PC-3 (cell line): ENCODE measurements at regions not wholly inside any gene's neighbourhood (a gene's known extent, or its start where the extent isn't known, plus 50 kb on each side); places are given as distances from the start of the nearest gene placed in this dataset.

Experiments used
- ATAC-seq: fragments of 200-7000 bp; cut with Tn5 transposase; 2 replicates; pipeline ENCODE4 v1.9.1; 2020; ENCODE audit warnings: mild to moderate bottlenecking, moderate library complexity
- BruUV-seq: library from RNA; stranded (reverse); fragments of 400-500 nt; replicated peaks from 2 replicates; lab custom pipeline; 2021; lab: Mats Ljungman, UMichigan
- CTCF ChIA-PET: fragments of 300-600 bp; sonication (Branson Sonifier 250); formaldehyde crosslinking; loops from one replicate; lab custom pipeline; 2022; ENCODE audit warnings: antibody characterized with exemption; lab: Charles Lee
- POLR2A ChIA-PET: fragments of 300-600 bp; sonication (Branson Sonifier 250); formaldehyde crosslinking; loops from one replicate; lab custom pipeline; 2022; ENCODE audit warnings: antibody characterized with exemption; ENCODE audit not compliant: unreplicated experiment; lab: Charles Lee
- DNase-seq: peaks from one replicate; pipeline ENCODE4 v3.0.0-alpha.2; 2015
- H2AFZ ChIP-seq: fragments of 300-600 bp; sonication (generic); 2 replicates; pipeline ENCODE4 v1.6.0; 2016; ENCODE audit warnings: antibody characterized with exemption, low read length
- H3F3A ChIP-seq: fragments of 300-600 bp; sonication (generic); one replicate; pipeline ENCODE4 v1.6.0; 2017; ENCODE audit warnings: antibody characterized with exemption, low read length, control low read depth, mild to moderate bottlenecking; ENCODE audit not compliant: unreplicated experiment
- H3K27ac ChIP-seq: fragments of 300-600 bp; sonication (generic); 2 replicates; pipeline ENCODE4 v1.5.1; 2016; ENCODE audit warnings: mild to moderate bottlenecking, low read length
- H3K27me3 ChIP-seq: fragments of 300-600 bp; sonication (generic); 2 replicates; pipeline ENCODE4 v1.6.1; 2016; ENCODE audit warnings: low read length, mixed read lengths
- H3K36me3 ChIP-seq: fragments of 300-600 bp; sonication (generic); 2 replicates; pipeline ENCODE4 v1.6.1; 2016; ENCODE audit warnings: low read depth, mixed run types, low read length, mixed read lengths
- H3K4me1 ChIP-seq: fragments of 300-600 bp; sonication (generic); 2 replicates; pipeline ENCODE4 v1.5.1; 2016; ENCODE audit warnings: low read length; ENCODE audit not compliant: insufficient read depth
- H3K4me2 ChIP-seq: fragments of 300-600 bp; sonication (generic); 2 replicates; pipeline ENCODE4 v1.6.0; 2016; ENCODE audit warnings: low read length
- H3K4me3 ChIP-seq: fragments of 300-600 bp; sonication (generic); 2 replicates; pipeline ENCODE4 v1.5.1; 2016; ENCODE audit warnings: mild to moderate bottlenecking, low read length, mixed read lengths
- H3K79me2 ChIP-seq: fragments of 300-600 bp; sonication (generic); 2 replicates; pipeline ENCODE4 v1.6.1; 2017; ENCODE audit warnings: low read length, mixed read lengths
- H3K9ac ChIP-seq: fragments of 300-600 bp; sonication (generic); 2 replicates; pipeline ENCODE4 v1.6.0; 2016; ENCODE audit warnings: mild to moderate bottlenecking, low read length
- H3K9me2 ChIP-seq: fragments of 300-600 bp; sonication (generic); replicated peaks from 2 replicates; pipeline ENCODE4 v1.6.1; 2016; ENCODE audit warnings: mixed run types, low read length, mixed read lengths
- H3K9me3 ChIP-seq: fragments of 300-600 bp; sonication (generic); 2 replicates; pipeline ENCODE4 v1.6.1; 2016; ENCODE audit warnings: low read length, mixed read lengths
- H4K20me1 ChIP-seq: fragments of 300-600 bp; sonication (generic); 2 replicates; pipeline ENCODE4 v1.6.1; 2016; ENCODE audit warnings: low read length, mixed read lengths
- EZH2 ChIP-seq: fragments of 300-600 bp; sonication (generic); IDR thresholded peaks from one replicate; pipeline ENCODE4 v1.6.1; 2017; ENCODE audit warnings: antibody characterized with exemption, mild to moderate bottlenecking, low read length; ENCODE audit not compliant: unreplicated experiment
- EZH2phosphoT487 ChIP-seq: fragments of 300-600 bp; sonication (generic); IDR thresholded peaks from 2 replicates; pipeline ENCODE4 v1.6.1; 2018; ENCODE audit warnings: mild to moderate bottlenecking, antibody characterized with exemption, low read length, borderline replicate concordance
- intact Hi-C: fragments of 100-400 bp; cut with micrococcal nuclease; formaldehyde crosslinking; loops from 2 replicates; pipeline ENCODE4 v1.9.0; 2023
- TF ChIP-seq, protein P1 (sequence below): fragments of 300-600 bp; sonication (generic); conservative IDR thresholded peaks from 2 replicates; pipeline ENCODE4 v1.5.1; 2017; ENCODE audit warnings: antibody characterized with exemption, low read depth, mild to moderate bottlenecking, low read length

DNA sequence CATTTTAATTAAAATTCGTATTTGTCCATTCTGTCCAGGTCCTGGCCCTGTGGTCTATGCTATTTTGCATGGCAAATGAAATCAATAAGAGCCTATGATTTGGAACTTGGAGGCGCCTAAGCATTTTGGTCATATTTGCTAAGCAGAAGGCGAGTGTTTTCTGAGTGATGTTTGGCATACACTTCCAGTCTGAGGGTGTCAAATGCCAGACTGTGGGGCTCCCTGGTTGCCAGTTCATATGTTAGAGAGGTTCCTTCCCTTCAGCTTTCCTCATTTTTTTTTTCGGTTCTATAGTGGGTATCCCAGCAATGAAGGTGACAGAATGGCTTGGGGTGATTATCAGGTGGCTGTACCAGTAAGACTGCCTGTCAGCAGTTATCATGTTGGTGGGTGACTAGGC, 1007.8 kb upstream of the WWC1 start:
- Histone ChIP-seq H3K36me3 (no peaks in the 10 kb centered on the region), H3F3A (no peaks in the 10 kb centered on the region), H3K79me2 (no peaks in the 10 kb centered on the region), H3K27me3 (no peaks in the 10 kb centered on the region), H3K4me3 (no peak overlapping the region), H4K20me1 (no peaks in the 10 kb centered on the region), H3K4me2 (no peak overlapping the region), H3K27ac (no peak overlapping the region), H2AFZ (no peak overlapping the region), H3K9me2 (no peaks in the 10 kb centered on the region), H3K9me3 (no peaks in the 10 kb centered on the region), H3K9ac (no peak overlapping the region), H3K4me1 (no peaks in the 10 kb centered on the region)
- no peak for DNase-seq
- no peak for ATAC-seq
- CTCF ChIA-PET: no interaction called here
- intact Hi-C loops: no loop called here
- no peak for TF ChIP-seq EZH2
- POLR2A ChIA-PET: no interaction called here
- no TSS peak for BruUV-seq

DNA sequence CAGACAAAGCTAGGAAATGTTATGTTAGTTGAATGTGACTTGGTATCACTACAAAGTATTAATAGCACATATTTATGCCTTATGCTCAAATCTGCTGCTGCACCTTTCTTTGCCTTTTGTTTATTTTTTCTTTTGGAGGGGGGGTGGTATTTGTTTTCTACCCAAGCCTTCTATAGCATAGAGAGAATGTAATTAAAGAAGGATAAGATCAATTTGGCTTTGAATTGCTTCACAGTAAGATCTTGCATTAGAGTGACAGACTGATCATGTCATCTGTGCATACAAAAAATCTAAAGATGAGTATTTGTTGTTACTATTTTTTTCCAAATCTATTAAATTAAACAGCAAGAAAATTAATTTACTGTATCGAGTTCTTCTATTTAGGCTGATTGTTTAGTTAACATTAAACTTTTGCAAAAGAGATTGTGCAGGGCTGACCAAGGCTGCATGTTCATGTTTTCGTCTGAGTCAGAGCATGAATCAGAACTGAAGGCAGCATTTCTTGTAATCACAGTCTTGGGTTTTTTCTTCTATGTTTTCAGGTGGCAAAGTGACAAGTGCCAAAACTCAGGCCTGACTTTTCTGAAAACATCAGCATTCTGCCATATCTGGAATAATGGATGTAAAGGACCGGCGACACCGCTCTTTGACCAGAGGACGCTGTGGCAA, 1007.1 kb upstream of the WWC1 start:
- Histone ChIP-seq H3K4me3 (no peak overlapping the region), H3K27me3 (no peaks in the 10 kb centered on the region), H3K9me3 (no peaks in the 10 kb centered on the region), H3K27ac (no peak overlapping the region), H3K4me2 (no peak overlapping the region), H3K9me2 (no peaks in the 10 kb centered on the region), H3K4me1 (no peaks in the 10 kb centered on the region), H2AFZ (no peak overlapping the region), H3K36me3 (no peaks in the 10 kb centered on the region), H4K20me1 (no peaks in the 10 kb centered on the region), H3K9ac (no peak overlapping the region), H3K79me2 (no peaks in the 10 kb centered on the region), H3F3A (no peaks in the 10 kb centered on the region)
- ATAC-seq: no peak
- ChIA-PET POLR2A (no interaction called here), CTCF (no interaction called here)
- no TSS peak for BruUV-seq
- no peak for TF ChIP-seq EZH2phosphoT487
- TF ChIP-seq, protein P1, sequence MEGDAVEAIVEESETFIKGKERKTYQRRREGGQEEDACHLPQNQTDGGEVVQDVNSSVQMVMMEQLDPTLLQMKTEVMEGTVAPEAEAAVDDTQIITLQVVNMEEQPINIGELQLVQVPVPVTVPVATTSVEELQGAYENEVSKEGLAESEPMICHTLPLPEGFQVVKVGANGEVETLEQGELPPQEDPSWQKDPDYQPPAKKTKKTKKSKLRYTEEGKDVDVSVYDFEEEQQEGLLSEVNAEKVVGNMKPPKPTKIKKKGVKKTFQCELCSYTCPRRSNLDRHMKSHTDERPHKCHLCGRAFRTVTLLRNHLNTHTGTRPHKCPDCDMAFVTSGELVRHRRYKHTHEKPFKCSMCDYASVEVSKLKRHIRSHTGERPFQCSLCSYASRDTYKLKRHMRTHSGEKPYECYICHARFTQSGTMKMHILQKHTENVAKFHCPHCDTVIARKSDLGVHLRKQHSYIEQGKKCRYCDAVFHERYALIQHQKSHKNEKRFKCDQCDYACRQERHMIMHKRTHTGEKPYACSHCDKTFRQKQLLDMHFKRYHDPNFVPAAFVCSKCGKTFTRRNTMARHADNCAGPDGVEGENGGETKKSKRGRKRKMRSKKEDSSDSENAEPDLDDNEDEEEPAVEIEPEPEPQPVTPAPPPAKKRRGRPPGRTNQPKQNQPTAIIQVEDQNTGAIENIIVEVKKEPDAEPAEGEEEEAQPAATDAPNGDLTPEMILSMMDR: no peak
- no peak for TF ChIP-seq EZH2
- intact Hi-C loops: no loop called here
- DNase-seq: no peak

DNA sequence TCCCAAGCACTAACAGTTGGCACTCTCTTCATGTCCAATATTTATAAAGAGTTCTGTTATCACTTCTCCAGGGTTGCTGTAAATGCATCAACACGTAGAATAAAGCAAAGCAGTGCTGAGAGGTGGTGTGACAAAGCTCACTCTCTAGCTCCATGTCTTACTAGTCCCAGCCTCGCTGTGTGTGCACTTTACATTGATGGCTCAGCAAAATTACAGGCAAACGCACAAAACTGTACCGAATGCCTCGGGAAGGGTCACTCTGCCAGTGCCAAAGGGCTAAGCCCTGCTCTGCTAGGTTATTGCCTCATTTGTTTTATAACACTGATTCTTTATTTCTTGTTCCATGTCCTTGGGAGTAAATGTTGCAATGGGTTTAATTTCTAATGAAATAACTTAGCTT, 1005.9 kb upstream of the WWC1 start:
- Histone ChIP-seq H3K36me3 (no peaks in the 10 kb centered on the region), H4K20me1 (no peaks in the 10 kb centered on the region), H3K4me3 (no peak overlapping the region), H3K79me2 (no peaks in the 10 kb centered on the region), H3K4me1 (no peaks in the 10 kb centered on the region), H3K4me2 (no peak overlapping the region), H3K27ac (no peak overlapping the region), H3F3A (no peaks in the 10 kb centered on the region), H3K9me3 (no peaks in the 10 kb centered on the region), H2AFZ (no peak overlapping the region), H3K9me2 (no peaks in the 10 kb centered on the region), H3K27me3 (no peaks in the 10 kb centered on the region), H3K9ac (no peak overlapping the region)
- intact Hi-C loops: no loop called here
- ChIA-PET POLR2A (no interaction called here), CTCF (no interaction called here)
- no TSS peak for BruUV-seq
- DNase-seq (no peak), ATAC-seq (no peak)
- TF ChIP-seq, protein P1: no peak
- no peak for TF ChIP-seq EZH2
- TF ChIP-seq EZH2phosphoT487: no peak
